Testis (tissue), 2 donors: ENCODE measurements at regions not wholly inside any gene's neighbourhood (a gene's known extent, or its start where the extent isn't known, plus 50 kb on each side); places are given as distances from the start of the nearest gene placed in this dataset.

ENCODE experiments used
- CTCF ChIP-seq, 3 experiments: fragments of 450-650 bp in 2 of 3; fragments of 200-600 bp in 1 of 3; sonication (generic) in 1 of 3; IDR thresholded peaks; one replicate each; pipeline ENCODE4 v1.5.1; 2016 to 2019; ENCODE audit warnings: antibody characterized with exemption in 3 of 3, mild to moderate bottlenecking in 2 of 3, moderate library complexity in 1 of 3
- POLR2A ChIP-seq: fragments of 450-650 bp; IDR thresholded peaks from one replicate; pipeline ENCODE4 v1.6.1; 2017; ENCODE audit warnings: antibody characterized with exemption, mild to moderate bottlenecking, moderate library complexity

GRCh38 chr1:234782105-234782751, 172.2 kb upstream of the IRF2BP2 start:
- TF ChIP-seq POLR2A = no peak
- TF ChIP-seq CTCF (IDR thresholded peaks at IDR 0.05) = no peak
